Stimulated activated CD4-positive, alpha-beta T cell treated with anti-CD3 and anti-CD28 coated beads, Interleukin-12 subunit alpha, Interleukin-12 subunit beta, amount 100 ng/mL, for 24 hours (primary cell): ENCODE measurements at regions not wholly inside any gene's neighbourhood (a gene's known extent, or its start where the extent isn't known, plus 50 kb on each side); places are given as distances from the start of the nearest gene placed in this dataset.

ENCODE experiments used
- DNase-seq, 2 experiments: peaks; one replicate each; pipeline ENCODE4 v3.0.0-alpha.2; 2020; ENCODE audit warnings: low read depth in 2 of 2

DNA sequence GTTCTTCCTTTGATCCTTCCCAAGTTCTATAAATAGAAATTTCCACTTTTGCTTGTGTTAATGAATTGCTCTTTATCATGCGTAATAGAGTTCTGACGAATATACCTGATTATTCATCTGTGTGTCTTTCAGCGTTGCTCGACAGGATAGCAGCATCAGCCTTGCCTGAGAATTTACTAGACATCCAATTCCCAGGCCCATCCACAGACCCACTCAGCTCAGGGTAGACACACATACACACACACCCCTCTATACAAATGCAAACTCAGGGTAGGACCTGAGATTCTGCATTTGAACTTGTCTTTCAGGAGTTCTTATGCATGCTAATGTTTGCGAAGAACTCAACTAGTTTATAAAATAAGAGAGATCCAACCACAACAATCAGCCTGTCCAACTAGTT, 343.4 kb upstream of the GYPC start:
- no peak for DNase-seq

GRCh38 chr2:126315828-126316227, 340.1 kb upstream of the GYPC start:
- no peak for DNase-seq

- no peak for DNase-seq
These were observed 338.0 kb upstream of the GYPC start for GRCh38 chr2:126317790-126318431.

DNA sequence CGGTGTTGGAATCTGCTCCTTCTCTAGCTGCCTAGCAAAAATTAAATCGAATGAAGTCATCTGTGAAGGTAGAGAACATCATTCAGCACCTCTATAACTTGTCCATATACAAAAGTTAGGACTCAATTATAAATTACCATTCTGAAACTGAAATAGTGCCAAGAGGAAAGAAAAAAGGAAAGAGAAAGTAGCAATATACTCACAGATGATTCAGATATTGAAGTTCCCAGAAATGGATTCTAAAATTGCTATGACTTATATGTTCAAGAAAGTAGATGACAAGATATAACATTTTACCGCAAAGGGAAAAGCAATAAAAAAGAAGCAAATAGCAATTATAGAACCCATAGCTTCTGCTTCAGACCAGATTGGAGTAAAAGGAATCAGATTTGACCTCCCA, 333.6 kb upstream of the GYPC start:
- no peak for DNase-seq

DNA sequence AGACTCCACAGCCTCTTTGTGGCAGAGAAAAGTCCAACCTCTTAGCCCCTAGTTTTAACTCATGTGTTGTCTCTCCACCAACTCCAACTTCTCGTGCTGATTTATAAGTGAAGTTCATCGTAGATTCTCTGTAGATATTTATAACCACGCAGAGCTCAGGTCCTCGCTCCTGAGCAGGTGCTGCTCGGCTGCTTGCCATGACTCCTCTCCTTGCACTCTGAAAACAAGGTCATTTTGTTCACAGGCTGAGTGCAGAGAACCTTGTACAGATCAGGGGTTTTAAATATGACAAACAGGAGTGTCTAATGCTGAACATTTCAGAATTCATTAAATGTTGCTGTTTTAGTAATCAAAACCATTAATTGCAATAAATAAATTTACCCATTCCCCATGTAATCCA, 330.8 kb upstream of the GYPC start:
- DNase-seq: no peak

- no peak for DNase-seq
These were observed 326.8 kb upstream of the GYPC start for GRCh38 chr2:126329173-126329572.

DNA sequence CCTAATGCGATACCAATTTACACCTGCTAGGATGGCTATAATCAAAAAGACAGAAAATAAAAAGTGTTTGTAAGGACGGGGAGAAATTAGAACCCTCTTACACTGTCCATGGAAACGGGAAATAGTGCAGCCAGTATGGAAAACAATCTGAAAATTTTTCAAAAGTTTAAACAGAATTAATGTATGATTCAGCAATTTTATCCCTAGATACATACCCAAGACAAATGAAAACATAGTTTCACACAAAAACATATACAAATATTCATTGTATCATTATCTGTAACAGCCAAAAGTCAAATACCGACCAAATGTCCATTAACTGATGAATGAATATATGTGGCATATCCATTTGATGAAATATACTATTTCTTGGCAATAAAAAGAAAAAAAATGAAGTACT, 313.5 kb upstream of the GYPC start:
- DNase-seq: no peak

DNA sequence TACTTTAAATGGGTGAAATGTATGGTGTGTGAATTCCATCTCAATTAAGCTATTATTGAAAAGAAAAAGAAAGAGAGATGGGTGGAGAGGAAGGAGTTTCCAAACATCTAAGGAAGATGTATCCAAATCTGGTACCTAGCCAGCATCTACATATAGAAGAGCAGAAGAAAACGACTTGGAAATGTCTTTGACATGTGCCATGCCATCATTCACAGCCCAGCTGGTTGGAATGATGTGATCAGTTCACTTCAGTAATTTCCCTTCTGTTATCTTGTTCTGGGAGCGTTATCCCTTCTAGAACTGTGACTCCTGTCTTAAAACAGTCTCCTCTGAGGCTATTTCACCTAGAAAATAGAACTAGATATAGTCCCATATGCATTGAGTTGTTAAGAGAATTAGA, 312.8 kb upstream of the GYPC start:
- no peak for DNase-seq

DNA sequence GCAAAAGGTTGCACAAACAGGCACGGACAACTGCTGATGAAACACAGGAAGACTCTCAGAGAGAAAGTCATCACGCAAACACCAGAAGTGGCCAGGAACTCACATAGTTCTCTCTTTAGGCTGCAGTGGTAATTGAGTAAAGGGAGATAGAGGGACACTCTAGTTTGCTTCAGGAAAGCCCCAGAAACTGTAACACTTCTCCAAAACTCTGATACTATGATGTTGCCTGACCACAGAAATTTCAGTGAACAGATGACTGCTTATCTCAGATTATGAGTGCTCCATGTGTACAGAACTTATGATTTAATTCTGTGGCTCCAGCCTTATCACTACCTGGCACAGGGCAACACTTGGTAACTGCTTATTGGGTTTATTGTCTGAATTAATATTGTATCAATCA, 311.5 kb upstream of the GYPC start:
- no peak for DNase-seq

- no peak for DNase-seq
These were observed 310.3 kb upstream of the GYPC start for GRCh38 chr2:126345691-126346090.

DNA sequence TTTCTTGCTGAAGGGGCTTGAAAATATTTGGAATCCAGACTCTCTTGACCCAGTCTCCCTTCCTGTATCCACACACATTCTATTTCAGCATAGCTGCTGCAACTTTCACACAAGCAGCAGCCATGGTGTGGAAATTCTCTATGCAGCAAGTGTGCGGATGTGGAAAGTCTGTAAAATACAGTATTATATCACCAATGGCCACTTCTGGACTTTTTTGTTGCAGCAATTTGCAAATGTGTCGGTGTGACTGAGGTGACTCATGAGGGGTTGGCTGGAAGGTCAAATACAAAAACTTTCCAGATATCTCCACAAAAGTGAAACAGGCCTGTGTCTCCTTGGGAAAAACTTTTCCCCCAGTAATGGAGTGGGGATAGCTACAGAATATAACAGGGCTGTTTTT, 299.3 kb upstream of the GYPC start:
- DNase-seq: no peak

DNA sequence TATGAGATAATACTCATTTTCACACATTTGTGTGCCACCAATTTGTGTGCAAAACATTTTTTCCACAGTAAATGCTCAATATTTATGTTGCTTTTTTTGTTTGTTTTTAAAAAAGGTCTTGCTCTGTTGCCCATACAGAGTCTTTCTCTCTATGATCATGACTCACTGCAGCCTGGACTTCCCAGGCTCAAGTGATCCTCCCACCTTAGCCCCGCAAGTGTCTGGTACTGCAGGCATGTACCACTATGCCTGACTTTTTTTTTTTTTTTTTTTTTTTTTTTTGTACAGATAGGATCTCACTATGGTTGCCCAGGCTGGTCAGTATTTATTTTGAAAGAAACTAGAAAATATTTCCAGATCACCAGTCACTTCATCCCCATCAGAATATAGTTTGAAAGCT, 297.8 kb upstream of the GYPC start:
- no peak for DNase-seq

GRCh38 chr2:126359494-126359893, 296.5 kb upstream of the GYPC start:
- no peak for DNase-seq

DNA sequence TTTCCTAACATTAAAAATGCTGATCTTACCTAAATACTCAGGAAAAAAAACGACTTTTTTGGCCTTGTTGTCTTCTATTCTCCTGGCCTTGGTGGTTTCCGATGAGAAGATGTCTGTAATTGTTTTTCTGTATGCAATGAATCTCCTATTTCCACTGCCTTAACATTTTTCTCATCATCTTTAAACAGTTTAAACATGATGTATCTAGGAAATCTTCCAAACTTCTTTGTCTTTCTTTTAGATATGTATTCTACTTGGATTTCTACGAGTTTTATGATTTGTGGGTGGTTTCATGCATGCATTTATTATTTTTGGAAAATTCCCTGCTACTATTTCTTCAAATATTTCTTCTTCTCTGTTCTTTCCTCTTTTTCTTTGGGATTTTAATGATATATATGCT, 288.6 kb upstream of the GYPC start:
- DNase-seq: no peak

- DNase-seq: no peak
These were observed 287.2 kb upstream of the GYPC start for GRCh38 chr2:126368758-126369157.

GRCh38 chr2:126370201-126370600, 285.8 kb upstream of the GYPC start:
- no peak for DNase-seq

GRCh38 chr2:126372406-126372805, 283.6 kb upstream of the GYPC start:
- no peak for DNase-seq

DNA sequence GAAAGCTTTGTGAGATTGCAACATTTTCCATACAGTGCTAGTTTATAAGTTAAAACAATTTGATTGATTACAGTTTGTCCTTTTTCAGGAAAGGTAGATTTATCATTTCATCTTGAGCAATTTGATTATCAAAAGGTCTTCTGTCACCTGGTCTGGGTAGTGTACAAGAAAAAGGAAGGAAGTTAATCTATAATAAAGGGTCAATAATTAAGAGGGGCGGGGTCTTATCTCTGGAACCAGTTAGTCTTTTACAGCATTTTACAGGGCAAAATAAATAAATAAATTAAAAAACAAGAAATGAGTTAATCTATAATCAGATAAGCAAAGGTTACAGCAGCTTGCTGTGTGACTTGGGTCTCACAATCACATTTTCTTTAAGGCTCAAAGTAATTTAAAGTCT, 277.8 kb upstream of the GYPC start:
- DNase-seq: no peak

DNA sequence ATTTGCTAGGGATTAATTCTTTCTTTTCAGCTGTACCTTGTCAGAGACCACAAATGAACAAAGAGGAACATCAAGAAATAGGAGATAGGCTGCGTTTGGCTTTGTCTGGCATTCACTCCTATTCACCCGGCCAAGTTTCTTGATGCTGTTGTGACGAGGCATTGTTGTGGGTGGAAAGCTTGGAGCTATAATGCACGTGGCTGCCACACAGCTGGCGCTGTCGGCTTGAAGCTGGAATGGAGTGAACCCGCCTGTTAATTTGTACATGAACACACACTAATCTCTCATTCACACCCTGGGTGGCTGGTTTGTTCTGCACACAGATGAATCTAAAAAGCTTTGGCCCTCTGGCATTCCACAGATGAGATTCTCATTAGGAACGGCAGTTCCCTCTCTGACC, 274.9 kb upstream of the GYPC start:
- DNase-seq: no peak

- no peak for DNase-seq
These were observed 273.0 kb upstream of the GYPC start for GRCh38 chr2:126382998-126383397.

- DNase-seq: no peak
These were observed 272.2 kb upstream of the GYPC start for GRCh38 chr2:126383800-126384199.

DNA sequence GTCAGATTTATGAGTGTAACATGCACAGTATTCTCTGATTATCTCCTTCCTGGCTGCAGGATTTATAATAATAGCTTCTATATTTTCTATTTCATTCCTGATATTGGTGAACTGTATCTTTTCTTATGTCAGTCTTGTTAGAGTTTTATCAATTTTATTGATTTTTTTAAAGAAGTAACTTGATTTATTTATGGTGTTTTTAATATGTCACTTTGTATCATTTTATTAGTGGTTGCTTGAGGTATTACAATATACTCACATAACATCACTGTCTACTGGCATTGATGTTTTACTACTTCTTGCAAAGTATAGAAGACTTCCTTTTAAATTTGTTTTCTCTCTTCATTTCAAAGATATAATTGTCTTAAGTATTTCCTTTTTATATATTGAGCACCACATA, 270.5 kb upstream of the GYPC start:
- no peak for DNase-seq

DNA sequence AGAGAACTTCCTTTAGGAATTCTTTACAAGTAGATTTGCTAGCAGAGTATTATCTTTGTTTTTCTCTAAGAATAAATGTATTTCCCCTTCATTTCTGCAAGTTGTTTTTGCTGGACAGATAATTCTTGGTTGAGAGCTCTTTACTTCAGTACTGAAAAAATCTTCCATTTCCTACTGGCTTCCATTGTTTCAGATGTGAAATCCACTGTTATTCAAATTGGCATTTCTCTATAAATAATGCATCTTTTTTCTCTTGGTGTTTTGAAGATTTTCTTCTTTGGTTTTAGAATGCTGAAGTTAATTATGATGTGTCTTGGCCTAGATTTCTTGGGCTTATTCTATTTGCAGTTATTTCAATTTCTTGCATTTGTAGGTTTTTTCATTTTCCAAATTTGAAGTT, 270.0 kb upstream of the GYPC start:
- DNase-seq: no peak

GRCh38 chr2:126389446-126389845, 266.5 kb upstream of the GYPC start:
- no peak for DNase-seq

- DNase-seq: no peak
These were observed 263.1 kb upstream of the GYPC start for GRCh38 chr2:126392889-126393288.
